ENCODE measurements at regions not wholly inside any gene's neighbourhood (a gene's known extent, or its start where the extent isn't known, plus 50 kb on each side); places are given as distances from the start of the nearest gene placed in this dataset.

DNA sequence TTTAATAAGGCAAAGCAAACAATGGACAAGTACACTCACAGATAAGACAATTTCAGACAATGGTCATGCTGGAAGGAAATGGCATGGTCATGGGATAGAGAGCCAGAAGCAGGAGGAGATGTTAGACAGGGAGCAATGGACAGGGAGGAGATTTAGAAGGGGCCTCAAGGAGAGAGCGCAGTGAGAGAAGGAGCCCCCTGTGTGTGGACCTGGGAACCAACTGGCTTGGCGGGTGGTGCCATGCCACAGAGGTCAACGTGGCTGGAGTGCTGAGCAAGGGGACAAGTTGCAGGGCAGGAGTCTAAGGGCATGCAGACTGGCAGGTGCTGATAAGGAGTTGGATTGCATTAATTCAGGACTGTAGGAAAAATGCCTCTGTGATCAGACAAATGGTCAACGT, 75.3 kb upstream of the UQCRFS1 start:
- DNase-seq (ENCODE audit: missing footprints): no peak
- no peak for ATAC-seq
- intact Hi-C loops (cut with DNase I): no loop called here

DNA sequence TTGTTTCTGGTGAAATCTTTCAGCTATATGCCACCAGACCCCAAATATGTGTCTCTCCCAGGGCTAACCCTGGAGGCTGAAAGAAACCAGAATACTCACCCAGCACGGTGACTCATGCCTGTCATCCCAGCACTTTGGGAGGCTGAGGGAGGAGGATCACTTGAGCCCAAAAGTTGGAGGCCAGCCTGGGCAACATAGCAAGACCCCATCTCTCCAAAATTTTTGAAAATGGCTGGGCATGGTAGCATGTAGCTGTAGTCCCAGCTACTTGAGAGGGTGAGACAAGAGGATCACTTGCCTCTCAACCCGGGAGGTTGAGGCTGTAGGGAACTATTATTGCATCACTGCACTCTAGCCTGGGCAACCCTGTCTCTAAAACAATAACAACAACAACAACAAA, 76.1 kb upstream of the UQCRFS1 start:
- intact Hi-C loops (cut with DNase I): no loop called here
- DNase-seq (ENCODE audit: missing footprints): no peak
- ATAC-seq: no peak

DNA sequence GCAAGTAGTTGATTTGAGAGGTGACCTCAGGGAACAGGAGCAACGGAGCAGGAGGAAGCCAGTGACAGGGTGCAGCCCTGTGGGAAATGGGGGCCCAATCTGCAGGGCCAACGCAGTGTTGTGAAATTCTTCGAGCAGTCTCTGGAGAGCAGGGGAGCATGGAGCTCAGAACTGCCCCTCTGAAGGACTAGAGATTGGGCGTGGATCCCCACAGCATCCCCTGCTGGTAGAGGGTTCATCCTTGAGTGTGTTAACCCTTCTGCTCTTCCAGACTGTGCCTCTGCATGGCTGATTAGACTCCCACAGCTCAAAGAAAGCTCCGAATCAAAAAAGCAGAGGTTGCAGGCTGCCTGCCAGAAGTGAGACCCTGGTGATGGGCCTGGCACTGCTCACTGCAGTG, 77.9 kb upstream of the UQCRFS1 start:
- ATAC-seq (no peak), DNase-seq (ENCODE audit: missing footprints) (no peak)
- intact Hi-C loops (cut with DNase I): no loop called here

DNA sequence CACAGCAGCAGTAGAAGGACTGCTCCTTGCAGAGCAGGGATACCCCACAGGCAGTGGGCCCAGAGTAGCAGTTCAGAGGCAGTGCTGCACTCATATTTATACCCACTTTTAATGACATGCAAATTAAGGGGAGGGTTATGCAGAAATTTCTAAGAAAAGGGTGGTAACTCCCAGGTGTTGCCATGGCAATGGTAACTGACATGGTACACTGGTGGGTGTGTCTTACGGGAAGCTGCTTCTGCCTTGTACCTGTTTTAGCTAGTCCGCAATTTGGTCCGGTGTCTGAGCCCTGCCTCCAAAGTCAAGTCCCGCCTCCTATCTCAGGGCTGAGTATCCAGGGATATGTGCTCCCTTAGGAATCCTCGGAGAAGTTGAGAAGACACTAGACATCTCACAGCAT, 79.2 kb upstream of the UQCRFS1 start:
- ATAC-seq (no peak), DNase-seq (ENCODE audit: missing footprints) (no peak)
- intact Hi-C loops (cut with DNase I): no loop called here

DNA sequence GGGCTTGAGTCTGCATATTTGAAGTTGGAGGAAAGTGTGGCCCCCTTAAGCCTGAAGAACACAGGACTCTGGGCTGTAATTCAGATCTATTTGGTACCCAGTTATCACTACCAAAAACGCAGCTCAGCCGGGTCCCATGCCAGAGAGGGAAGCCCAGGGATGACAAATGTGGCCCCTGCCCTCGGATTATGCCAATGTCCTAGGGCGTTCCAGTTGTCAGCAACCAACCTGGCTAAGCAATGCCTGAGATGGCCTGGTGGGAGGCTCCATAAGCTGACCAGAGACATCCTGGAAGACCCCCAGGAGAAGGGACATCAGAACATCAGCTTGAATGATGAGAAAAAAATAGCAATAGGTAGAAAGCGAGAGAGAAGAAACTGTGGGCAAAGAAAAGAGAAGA, 79.6 kb upstream of the UQCRFS1 start:
- DNase-seq (ENCODE audit: missing footprints): no peak
- ATAC-seq: no peak
- intact Hi-C loops (cut with DNase I): no loop called here

DNA sequence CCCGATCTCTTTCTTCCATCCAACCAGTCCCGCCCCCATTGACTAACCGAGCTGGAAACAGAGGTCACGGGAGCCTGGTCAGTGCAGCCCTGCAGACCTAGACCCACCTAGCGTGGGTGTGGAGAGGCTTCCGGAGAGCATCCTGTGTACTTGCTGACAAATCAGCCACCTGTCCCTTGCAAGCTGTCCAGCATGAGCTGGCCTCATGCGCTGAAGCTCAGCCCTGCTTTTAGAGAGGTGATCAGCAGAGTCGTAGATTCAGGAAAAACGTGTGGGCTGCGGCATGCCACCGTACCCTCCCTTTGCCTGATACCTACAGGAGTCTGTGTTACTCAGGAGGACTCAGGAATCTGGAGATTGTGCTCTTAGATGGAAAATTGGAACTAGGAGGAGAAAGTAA, 80.3 kb upstream of the UQCRFS1 start:
- DNase-seq (ENCODE audit: missing footprints) (no peak), ATAC-seq (no peak)
- intact Hi-C loops (cut with DNase I): no loop called here

DNA sequence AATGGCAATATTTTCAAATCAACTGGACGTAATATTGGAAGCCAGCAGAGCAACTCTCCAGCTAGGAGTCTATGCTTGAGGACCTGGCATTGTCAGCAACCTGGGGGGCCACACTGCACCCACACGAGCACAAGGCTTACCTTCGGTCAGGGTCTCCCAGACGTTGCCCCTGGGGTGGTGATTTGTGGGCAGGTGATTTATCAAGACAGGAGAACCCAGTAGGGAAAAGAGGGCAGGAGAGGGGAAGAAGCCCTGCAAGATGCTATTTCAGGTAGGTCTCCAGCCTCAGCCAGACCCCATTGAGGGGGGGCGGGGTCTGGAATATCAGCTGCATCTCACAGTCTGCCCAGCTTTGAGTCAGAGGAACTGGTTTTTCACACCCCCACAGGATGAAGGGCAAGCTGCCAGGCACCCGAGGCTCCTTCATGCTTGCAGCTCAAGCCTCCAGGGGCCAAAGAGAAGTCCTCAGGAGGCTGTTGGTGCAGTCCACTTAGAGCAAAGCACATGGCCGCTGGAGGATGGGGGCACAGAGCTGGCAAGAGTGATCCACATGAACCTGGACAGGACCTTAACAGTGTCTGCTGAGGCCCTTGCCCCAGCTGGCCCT, 80.9 kb upstream of the UQCRFS1 start:
- intact Hi-C loops (cut with DNase I): no loop called here
- DNase-seq (ENCODE audit: missing footprints): no peak
- no peak for ATAC-seq

DNA sequence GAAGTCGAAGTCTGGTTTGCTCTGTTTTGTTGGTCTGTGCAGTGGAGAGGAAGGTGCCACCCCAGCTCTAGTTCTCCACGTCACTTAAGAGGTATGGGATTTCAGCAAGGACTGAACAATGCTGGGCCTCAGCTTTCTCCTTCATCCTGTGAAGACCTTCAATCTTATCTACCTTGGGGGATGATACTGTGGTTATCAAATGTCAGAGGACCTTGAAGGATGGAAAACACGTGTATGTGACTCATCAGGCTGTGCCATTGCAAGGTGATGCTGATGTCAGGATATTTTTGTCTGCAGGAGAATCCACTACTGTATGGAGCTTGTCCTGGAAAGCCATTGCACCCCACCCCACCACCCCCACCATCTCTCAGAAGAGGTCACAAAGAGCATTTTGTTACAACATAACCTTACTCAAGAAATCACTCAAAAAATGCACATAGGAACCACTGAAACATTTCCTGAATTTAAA, 81.4 kb upstream of the UQCRFS1 start:
- intact Hi-C loops (cut with DNase I): no loop called here

DNA sequence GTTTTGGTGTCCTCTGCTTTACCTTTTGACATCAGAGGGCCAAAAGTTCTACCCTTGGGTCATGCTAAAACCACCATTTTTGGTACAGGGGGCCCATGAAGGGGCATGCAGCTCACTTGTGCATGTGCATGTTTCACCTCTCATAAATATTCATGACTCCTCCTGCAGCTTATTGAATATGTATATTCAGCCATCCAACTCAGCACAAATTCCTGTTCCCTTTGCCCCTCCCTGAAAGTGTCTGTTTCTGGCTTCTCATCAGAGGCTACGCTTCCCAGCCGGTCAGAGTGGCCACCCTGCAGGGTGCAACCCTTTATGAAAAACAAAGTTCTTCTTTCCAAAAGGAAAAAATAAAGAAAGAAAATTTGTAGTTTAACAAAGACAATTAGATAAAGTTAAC, 82.3 kb upstream of the UQCRFS1 start:
- intact Hi-C loops (cut with DNase I): no loop called here
- DNase-seq (ENCODE audit: missing footprints) (no peak), ATAC-seq (no peak)

More for the DNA sequence above, 81.4 kb upstream of the UQCRFS1 start:
- ATAC-seq (no peak), DNase-seq (ENCODE audit: missing footprints) (no peak)

DNA sequence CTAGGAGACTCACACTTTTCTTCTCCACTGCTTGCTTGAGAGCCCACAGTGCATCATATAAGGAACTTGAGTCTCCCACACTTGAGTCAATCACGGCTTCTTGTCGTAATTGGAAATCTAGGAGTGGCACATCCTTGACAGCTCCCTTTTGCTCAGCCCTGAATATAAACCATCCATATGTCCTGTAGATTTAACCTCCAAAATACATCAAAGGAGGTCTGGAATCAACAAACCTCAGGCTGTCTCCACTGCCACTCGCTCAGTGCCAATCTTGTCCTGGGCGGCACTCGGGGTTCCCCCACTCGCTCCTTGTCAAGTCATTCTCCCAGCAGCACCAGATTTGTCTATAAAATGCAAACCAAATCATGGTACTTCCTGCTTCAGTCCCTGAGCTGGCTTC, 84.4 kb upstream of the UQCRFS1 start:
- intact Hi-C loops (cut with DNase I): no loop called here
- ATAC-seq (no peak), DNase-seq (ENCODE audit: missing footprints) (no peak)

DNA sequence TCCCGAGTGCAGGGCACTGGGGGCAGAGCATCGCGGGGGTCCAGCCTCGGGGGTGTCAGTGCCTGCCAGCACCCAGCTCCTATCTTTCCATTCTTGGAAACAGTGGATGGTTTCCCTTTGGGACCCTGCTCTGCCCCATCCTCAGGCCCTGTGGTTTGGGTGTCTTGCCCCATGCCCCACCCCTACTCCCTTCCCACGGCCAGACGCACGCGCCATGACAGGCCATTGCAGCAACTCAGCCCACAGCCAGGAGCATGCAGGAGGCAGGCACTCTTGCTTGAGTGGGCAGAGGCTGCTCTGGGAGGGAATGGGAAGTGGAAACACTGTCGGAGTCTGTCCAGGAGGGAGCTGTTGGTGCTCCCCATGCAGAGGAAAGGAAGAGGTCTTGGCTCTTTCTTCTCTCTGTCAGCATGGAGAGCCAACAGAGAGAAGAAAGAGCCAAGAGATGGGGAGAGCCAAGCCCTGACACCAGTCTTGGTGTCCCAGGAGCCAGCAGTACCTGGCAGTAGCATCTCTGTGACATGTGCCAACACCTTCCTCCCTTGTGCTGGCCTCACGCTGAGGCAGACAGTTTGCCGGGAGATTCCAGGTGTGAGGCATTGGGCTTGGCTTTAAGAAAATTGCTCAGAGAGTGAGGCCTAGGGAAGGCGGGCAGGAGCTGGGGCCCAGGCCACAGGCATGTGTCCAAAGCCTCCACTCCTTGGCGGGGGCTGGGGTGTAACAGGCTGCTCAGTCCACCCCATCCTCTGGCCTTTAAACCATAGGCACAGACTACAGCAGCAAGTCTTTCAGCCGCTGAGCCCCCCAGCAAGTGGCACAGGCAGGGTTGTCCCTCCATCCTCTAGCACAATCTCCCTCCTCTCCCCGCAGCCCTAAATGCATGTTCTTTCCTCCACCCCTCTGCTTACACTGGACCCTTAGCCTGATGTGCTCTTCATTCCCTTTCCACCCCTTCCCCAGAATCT, 86.7 kb upstream of the UQCRFS1 start:
- ATAC-seq: no peak
- intact Hi-C loops (cut with DNase I): no loop called here
- DNase-seq (ENCODE audit: missing footprints): no peak

DNA sequence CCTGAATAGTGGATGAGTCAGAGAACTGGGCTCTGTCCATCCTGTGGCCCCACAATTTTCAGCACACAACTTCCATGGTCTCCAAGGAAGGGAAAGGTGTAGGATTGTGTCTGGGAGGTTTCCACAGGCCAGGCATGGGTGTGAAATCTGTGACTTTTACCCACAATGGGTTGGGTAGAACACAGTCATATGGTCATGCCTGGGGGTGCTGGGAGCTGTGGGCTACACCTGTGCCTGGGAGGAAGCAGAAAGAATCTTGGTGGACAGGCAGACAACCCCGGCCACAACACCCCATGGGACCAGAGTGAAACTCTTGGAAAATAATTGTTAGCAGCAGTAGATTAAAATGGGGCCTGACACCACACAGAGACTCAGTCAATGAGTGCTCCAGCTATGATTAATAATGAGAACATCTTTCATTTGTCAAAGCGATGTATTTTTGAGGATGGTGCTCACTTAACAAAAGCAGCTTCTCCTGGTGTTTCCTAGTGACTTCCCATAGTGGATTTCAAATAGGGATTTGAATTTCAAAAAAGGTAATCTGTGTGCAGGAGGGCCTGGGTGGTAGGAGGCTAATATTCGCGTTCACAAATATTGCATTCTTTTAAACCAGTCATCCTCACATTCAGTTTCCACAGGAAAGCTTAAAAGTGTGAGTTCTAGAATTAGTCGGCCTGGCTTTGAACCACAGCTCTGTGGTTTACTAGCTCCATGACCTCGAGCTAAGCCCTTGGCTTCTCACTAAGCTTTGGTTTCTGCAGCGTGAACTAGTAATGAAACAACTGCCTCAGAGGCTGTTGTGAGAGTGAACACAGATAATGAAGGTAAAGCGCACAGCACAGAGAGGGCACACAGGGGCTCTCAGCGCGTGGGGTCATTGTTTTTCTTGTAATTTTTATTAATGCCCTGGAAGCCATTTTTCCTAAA, 89.3 kb upstream of the UQCRFS1 start:
- ATAC-seq (no peak), DNase-seq (ENCODE audit: missing footprints) (no peak)
- intact Hi-C loops (cut with DNase I): no loop called here

DNA sequence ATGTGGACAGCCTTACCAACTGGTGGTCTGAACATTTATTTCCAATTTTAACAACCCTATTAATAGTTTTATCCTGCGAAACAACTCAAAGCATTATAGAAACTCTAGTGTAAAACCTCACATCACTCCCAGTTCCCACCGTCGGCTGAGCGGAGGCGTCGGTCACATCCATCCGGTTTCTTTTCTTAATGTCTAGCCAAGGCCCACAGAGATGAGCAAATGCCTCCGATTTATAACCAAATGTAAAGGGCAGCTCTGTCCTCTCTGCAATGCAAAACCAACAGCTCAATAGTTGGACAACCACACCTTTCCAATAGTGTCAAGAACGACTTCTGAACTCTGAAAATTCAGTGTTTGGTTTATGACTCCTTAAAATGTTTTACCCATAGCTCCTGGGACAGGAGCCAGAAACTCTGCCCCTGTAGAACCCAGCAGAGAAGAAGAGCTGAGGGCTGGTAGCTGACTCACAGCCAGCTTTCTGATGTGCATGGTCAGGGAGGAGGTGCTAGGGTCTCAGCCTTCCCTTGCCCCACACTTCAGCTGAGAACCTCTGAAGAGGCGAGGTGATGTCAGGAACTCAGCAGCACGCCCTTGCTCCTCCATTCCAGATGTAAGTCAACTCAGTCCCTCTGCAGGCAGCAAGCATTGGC, 90.2 kb upstream of the UQCRFS1 start:
- DNase-seq (ENCODE audit: missing footprints) (no peak), ATAC-seq (no peak)
- intact Hi-C loops (cut with DNase I): no loop called here

DNA sequence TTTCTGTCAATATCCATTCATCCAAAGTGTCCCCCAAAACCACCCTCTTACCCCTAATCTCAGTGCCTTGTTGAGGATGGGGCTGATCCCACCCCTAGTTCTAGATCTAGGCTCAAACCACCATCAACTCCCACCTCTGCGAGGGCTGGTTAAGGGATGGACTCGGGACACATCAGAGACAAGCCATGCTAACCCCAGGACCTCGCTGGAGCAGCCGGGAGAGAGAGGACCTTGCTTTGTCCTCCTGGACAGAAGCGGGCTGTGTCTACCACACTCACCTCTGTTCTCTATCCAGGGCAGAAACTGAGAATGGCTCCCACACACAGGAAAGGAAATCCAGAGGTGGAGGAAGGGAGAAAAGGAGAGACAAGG, 90.8 kb upstream of the UQCRFS1 start:
- intact Hi-C loops (cut with DNase I): no loop called here
- ATAC-seq (no peak), DNase-seq (ENCODE audit: missing footprints) (no peak)

DNA sequence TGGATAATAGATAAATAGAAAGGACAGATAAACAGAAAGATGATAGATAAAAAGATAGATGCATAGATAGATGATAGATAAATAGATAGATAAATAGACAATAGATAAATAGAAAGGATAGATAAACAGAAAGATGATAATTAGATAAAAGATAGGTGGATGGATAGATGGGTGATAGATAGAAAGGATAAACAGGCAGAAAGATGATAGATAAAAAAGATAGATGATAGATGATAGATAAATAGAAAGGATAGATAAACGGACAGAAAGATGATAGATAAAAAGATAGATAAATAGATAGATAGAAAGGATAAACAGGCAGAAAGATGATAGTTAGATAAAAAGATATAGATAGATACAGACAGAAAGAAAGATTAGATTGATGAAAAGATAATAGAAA, 92.3 kb upstream of the UQCRFS1 start:
- intact Hi-C loops (cut with DNase I): no loop called here
- DNase-seq (ENCODE audit: missing footprints) (no peak), ATAC-seq (no peak)

DNA sequence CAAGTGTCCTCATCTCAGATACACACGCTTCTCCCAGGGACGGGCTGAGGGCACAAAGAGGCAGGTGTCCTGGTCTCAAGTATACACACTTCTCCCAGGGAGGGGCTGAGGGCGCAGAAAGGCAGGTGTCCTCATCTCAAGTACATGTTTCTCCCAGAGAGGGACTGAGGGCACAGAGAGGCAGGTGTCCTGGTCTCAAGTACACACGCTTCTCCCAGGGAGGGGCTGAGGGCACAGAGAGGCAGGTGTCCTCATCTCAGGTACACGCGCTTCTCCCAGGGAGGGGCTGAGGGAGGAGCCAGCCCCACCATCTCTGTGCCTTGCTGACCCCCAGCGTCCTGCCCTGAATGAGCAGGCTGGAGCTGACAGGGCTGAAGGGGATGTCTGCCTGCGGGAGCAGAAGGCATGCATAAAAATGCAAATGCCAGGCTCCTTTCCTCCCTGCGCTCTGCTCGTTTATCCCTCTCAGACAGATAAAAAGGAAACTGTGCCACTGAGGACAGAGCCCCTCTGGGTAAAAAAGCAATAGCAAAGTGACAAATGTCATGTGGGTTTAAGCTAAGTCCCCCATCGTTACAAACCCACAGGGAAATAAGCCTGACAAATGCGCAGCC, 96.1 kb upstream of the UQCRFS1 start:
- no peak for ATAC-seq
- no peak for DNase-seq (ENCODE audit: missing footprints)
- intact Hi-C loops (cut with DNase I): no loop called here

DNA sequence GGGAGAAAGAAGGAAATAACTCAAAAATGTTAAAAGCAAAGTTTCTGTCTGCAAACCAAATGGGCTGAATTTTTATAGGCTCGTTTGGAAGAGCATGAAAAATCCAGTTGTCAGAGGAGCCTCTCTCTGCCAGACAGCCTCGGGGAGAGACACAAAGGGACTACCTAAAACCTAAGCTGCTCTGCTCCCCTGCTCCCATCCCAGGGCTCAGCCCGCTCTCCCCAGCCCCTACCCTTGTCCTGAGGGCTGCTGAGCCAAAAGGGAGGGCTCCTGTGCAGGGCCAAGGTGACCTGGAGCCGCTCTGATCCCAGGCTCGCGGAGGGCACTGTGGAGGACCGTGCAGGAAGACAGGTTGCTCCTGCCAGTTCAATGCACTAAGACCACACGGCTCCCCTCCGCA, 96.7 kb upstream of the UQCRFS1 start:
- ATAC-seq: no peak
- intact Hi-C loops (cut with DNase I): no loop called here
- no peak for DNase-seq (ENCODE audit: missing footprints)

DNA sequence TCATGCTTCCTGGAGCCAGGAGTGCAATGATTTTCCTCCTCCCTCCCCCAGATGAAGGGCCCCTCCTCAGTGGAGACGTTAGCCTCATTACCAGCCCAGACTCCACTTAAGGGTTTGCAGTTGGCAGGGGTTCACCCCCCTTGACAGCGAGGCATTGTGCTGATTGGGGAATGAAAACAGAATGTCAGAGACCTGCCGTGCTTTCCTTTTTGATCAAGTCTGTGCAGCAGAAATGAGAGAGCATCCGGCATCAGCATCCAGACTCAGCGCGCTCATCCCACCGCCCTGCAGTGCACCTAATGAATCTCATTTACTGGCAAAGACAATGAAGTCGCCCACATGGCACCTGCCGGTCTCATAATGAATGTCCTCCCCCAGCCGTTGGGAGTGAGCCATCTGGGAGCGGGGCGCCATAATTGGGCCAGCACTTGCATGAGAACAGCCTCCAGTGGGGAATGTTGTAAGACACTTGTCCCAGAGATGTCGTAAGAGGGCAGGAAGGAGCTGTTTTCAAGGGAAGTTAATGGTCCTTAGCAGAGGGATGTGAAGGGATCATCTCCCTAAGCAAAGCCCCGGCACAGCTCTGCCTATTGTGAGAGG, 98.3 kb upstream of the UQCRFS1 start:
- no peak for DNase-seq (ENCODE audit: missing footprints)
- intact Hi-C loops (cut with DNase I): no loop called here
- no peak for ATAC-seq

Measured in Right ventricle myocardium inferior (tissue), 1 donor.